HG03469 (cell line): ENCODE measurements at regions not wholly inside any gene's neighbourhood (a gene's known extent, or its start where the extent isn't known, plus 50 kb on each side); places are given as distances from the start of the nearest gene placed in this dataset.

ENCODE experiments used
- ATAC-seq: cut with Tn5 transposase; IDR thresholded peaks from one replicate; pipeline ENCODE4 v1.9.1; 2021; ENCODE audit warnings: mild to moderate bottlenecking, moderate library complexity, moderate number of reproducible peaks; ENCODE audit not compliant: unreplicated experiment

DNA sequence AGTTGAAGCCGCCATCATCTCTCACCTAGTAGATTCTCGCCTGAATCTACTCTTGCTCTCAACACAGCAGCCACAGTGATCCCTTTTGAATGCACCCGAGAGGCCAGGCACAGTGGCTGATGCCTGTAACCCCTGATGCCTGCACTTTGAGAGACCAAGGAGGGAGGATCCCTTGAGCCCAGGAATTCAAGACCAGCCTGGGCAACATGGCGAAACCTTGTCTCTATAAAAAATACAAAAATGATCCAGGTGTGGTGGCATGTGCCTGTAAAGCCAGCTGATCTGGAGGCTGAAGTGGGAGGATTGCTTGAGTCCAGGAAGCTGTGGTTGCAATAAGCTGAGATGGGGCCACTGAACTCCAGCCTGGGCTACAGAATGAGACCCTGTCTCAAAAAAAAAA lies 60.3 kb upstream of the EML4 start:
- no peak for ATAC-seq

DNA sequence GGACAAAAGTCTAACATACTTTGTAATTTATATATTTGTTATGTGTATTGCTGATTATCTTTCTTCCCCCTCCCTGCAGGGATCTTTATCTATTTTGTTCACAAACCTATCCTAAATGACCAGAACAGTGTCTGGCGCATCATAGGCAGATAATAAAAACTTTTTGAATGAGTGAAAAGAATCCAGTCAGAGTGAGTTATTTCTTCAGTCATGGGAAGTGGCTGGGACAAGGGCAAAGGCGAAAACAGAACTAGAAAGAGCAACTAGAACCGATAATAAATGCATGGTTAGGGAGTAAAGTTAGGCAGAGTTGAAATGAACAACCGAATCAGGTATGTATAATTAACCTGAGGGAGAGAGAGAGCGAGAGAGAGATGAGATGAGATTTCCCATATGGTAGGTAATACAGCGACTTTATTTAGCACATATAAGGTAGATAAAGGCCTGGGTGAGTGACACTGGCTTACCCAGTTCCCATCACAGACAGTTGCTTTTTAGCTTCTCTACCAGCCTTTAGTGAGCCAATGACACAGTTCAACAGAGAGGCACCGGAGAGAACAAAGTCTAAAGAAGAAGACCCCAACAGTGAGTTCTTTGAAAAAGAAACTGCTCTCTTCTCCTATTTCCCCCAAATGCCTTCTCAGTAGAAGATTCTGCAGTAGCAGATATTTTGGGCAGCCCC lies 59.1 kb upstream of the EML4 start:
- ATAC-seq, result no peak

DNA sequence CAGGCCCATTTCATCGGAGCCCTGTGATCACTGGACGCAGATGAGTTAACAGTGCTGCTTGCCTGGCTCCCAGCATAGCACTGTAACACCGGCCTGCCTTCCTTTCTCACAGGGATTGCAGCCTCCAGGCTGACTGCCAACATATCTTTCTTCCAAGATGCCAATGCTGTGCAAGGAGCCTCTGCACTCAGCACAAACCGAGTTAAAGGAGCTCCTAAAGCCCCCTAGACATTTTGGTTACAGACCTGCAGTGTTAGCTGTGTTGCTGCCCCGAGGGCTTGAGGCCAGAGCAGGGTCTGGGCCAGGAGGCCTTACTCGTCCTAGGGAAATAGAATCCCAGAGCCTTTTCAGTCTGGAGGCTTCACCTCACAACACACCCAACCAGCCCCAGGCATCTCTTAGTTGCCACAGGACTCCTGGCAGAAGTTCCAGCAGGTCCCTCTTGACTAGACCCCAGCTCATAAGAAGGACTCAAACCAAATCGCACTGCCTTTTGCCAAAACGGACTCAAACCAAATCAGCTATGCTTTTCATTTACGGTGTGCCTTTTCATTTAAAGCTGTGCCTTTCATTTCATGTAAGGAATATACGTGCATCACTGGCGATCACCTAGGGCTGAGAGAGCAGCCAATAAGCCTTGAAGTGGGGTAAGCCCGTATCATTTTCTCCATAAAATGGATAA lies 58.4 kb upstream of the EML4 start:
- no peak for ATAC-seq

DNA sequence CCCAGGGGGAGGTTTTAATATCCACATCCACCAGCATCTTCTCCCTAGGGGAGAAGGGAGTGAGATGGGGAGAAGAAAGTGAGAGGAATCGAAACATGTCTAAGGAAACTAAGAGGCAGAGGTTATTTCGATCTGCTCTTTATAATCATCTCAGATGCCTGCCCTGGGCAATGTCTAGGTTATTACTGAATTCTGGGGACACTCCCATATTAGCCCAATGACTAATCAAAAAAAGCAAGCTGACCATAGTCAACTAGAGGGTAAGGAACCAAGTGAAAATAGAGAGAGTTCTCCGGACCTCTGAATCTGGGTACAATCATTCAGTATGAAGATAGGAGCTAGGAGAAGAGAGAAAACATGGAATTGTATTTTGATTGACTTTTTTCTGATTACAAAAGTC lies 56.7 kb upstream of the EML4 start:
- no peak for ATAC-seq

DNA sequence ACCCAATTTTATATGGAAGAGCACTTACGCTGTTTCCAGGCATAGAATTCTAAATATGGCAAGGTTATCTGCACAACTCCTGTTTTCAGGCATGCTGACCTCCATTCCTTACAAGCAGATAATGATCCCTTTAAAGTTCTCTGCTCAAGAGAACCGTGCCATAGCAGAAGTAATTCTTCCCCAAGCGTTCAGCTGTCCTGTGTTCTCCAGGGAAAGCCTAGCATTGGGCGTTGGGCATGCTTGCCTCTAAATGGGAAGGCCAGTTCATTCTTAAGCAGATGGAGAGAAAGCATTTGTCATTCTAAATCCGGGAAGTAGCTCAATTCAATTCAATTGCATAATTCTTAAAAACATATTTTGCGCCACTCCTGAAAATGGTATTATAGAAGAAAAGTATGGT lies 55.7 kb upstream of the EML4 start:
- no peak for ATAC-seq

DNA sequence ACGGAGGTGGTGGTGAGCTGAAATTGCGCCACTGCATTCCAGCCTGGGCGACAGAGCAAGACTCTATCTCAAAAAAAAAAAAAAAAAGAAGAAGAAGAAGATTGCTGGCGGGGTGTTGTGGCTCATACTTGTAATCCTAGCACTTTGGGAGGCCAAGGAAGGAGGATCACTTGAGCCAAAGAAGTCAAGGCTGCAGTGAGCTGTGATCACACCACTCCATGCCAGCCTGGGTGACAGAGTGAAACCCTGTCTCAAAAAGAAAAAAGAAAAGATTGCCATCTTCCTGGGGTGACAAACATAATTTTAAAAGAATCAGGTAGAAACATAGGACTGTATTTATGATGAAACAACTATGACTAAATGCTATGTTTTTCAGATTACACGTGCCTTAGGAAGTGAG lies 55.1 kb upstream of the EML4 start:
- no peak for ATAC-seq

DNA sequence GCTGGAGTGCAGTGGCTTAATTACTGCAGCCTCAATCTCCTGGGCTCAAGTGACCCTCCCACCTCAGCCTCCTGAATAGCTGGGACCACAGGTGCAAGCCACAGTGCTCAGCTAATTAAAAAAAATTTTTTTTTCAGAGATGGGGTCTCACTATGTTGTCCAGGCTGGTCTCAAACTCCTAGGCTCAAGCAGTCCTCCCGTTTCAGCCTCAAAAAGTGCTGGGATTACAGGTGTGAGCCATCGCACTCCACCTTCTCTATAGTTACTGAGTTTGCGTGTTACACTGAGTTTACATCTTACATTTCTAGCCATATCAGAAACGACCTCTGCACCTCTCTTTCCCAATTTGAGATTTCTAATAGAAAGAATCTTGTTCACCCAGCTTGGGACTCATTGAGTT lies 53.6 kb upstream of the EML4 start:
- no peak for ATAC-seq

DNA sequence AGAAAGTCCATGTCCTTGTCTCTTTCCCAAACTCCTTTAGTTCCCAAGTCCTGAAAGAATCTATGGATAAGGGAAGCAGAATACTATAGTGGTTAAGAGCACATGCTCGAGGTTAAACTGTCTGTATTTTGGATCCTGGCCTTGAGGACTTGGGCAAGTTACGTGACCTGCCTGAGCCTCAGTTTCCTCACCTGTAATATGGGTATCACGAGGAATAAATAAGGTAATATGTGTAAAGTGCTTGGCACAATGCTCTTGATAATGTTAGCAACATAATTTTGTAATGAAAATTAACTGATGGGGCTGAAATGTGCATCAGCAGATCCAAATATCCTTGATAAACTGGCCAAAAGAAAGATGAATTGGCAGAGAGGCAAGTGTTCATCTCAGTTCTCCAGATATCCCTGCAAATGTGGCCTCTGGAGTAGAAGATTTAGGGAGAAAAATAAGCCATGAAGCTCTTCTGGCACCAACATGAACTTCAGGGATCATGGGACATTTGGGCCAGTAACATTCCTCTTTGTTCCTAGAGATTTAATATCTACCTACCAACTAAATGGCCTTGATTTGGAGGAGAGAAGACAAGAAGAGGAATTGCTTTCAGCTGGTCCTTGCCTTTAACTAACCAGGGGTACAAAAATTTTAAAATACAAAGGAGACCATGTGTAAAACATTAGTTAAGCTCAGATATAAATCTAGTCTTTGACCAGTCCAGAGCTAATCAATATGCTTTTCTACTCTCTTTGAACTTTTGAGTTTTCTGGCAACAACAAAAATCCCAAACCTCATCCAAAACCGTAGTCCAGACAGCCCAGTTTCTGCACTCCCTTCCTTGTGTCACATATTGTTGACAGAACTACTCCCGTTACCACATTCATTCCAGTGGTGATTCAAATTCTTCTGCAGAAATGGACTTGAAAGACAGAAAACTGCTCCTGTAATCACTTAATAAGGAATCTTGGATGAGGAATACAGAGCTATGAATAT lies 52.7 kb upstream of the EML4 start:
- ATAC-seq, result no peak

DNA sequence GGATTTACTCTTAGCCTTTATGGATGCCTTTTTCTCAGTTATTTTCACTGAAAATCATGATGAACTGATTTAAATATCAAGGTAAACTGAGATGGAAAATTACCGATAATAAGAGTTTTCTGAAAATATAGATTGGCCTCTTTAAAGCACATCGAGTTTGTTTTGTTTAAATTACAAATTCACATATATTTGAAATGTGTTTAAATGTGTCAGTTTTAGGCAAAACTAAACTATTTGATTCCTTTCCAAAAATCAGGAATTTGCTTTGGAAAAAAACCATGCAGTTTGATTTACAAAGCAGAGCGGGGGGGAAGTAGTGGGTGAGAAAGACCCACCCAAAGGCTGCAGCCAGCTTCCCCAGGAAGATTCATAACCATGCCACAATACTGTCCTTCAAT lies 52.0 kb upstream of the EML4 start:
- no peak for ATAC-seq

DNA sequence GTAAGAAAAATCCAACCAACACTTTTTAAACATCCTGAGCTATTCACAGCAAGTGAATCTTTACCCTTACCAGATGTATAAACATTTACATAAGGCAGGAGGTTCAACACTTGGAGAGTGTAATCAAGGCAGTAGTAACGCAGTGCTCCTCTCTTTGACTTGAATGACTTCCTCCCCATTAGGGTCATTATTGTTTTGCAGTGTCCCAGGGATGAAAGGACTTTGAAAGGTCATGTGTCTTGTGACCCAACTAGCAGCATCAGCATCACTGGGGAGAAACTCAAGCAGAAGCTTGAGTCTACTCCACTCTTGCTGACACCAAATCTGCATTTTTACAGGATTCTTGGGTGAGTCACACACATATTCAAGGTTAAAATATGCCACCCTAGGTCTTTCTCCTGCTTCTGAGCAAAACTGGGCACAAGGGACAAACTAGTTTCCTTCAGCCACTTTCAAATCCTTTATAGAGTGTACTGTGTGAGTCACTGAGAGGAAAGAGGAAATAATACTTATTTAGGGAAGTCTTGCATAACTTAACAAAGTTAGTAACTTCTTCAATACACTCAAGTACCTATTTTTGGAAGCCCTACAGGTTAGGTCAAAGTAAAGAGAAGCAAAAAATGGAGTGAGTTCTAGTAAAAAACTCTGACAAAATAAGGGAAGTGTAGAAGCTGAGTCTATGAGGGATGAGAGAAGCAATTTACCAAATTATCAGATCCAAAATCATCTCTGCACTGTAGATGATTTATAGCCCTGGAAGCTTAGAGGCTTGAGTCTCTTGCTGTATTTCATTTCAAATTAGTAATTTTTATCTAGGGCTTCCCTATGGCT lies 51.0 kb upstream of the EML4 start:
- peak; percentile 88 for ATAC-seq

DNA sequence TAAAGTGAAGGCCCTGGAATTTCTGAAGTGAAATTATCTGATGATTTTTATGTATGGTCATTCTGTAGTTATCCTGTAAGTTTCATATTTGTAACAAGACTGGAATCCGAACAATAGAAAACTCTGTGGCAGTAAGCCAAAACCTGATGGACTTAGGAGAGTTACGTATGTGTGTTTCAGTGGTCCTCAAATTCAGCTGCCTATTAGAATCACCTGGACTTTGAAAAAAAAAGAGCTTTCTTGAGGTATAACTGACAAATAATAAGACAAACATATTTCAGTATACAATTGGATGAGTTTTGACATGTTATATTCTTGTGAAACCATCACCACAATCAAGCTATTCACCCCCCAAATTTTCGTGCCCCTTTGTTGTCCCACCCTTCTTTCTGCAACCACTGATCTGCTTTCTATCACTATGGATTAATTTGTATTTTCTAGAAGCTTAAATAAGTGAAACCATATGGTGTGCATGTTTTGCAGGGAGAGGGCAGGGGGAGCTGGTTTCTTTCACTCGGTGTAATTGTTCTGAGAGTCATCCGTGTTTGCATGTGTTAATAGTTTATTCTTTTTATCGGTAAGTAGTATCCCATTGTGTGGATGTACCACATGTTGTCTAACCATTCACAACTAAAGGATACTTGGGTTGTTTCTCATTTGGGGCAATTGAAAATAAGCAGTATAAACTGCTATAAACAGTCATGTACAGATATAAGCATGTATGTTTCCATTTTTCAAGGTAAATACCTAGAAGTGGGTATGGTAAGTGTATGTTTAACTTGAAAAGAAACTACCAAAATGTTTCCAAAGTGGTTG lies 50.2 kb upstream of the EML4 start:
- no peak for ATAC-seq
